Karpas-422 (cell line): ENCODE measurements at regions not wholly inside any gene's neighbourhood (a gene's known extent, or its start where the extent isn't known, plus 50 kb on each side); places are given as distances from the start of the nearest gene placed in this dataset.

Experiments used
- DNase-seq: peaks from one replicate; pipeline ENCODE4 v3.0.0-alpha.2; 2015
- H2AFZ ChIP-seq: fragments of 200-600 bp; sonication (generic); 2 replicates; pipeline ENCODE4 v1.6.1; 2014; ENCODE audit warnings: antibody characterized with exemption, low read length, mixed read lengths
- H3K27ac ChIP-seq: fragments of 200-600 bp; sonication (generic); 2 replicates; pipeline ENCODE4 v1.5.1; 2014; ENCODE audit warnings: mild to moderate bottlenecking, low read length, moderate library complexity
- H3K27me3 ChIP-seq: fragments of 200-600 bp; sonication (generic); 2 replicates; pipeline ENCODE4 v1.6.1; 2014; ENCODE audit warnings: low read length, mixed read lengths
- H3K36me3 ChIP-seq: fragments of 200-600 bp; sonication (generic); 2 replicates; pipeline ENCODE4 v1.6.1; 2014; ENCODE audit warnings: low read length, mixed read lengths; ENCODE audit not compliant: insufficient read depth
- H3K4me1 ChIP-seq: fragments of 200-600 bp; sonication (generic); 2 replicates; pipeline ENCODE4 v1.6.1; 2014; ENCODE audit warnings: mild to moderate bottlenecking, low read length, mixed read lengths
- H3K4me2 ChIP-seq: fragments of 200-600 bp; sonication (generic); 2 replicates; pipeline ENCODE4 v1.6.1; 2014; ENCODE audit warnings: low read length, low read depth, mild to moderate bottlenecking; ENCODE audit not compliant: poor library complexity, severe bottlenecking
- H3K4me3 ChIP-seq: fragments of 200-600 bp; sonication (generic); 2 replicates; pipeline ENCODE4 v1.5.1; 2014; ENCODE audit warnings: mild to moderate bottlenecking, antibody characterized with exemption, low read length, mixed read lengths
- H3K79me2 ChIP-seq: fragments of 200-600 bp; sonication (generic); 2 replicates; pipeline ENCODE4 v1.6.1; 2014; ENCODE audit warnings: mild to moderate bottlenecking, low read length, mixed read lengths
- H3K9ac ChIP-seq: fragments of 200-600 bp; sonication (generic); 2 replicates; pipeline ENCODE4 v1.6.0; 2014; ENCODE audit warnings: low read length
- H3K9me2 ChIP-seq: fragments of 200-600 bp; sonication (generic), shearing (Covaris generic); replicated peaks from 2 replicates; pipeline ENCODE4 v1.6.0; 2014; ENCODE audit warnings: mild to moderate bottlenecking, low read length, moderate library complexity; ENCODE audit not compliant: insufficient read depth
- H3K9me3 ChIP-seq: fragments of 300-700, 200-600 bp; sonication (generic); 2 replicates; pipeline ENCODE4 v1.6.1; 2014; ENCODE audit warnings: low read length, mixed read lengths
- H4K20me1 ChIP-seq: fragments of 200-600 bp; sonication (generic); 2 replicates; pipeline ENCODE4 v1.6.1; 2014; ENCODE audit warnings: mild to moderate bottlenecking, antibody characterized with exemption, low read length, low read depth; ENCODE audit not compliant: insufficient read depth

- no peak overlapping the region for H2AFZ ChIP-seq
Observed at GRCh38 chr3:6251612-6252400, 609.1 kb upstream of the GRM7 start.

GRCh38 chr3:6254490-6254889 lies 606.4 kb upstream of the GRM7 start:
- no peak overlapping the region for H2AFZ ChIP-seq
- peaks cover 4% of the 10 kb centered on the region for H3K9me3 ChIP-seq
- no peak overlapping the region for H3K4me2 ChIP-seq
- peaks cover 13% of the 10 kb centered on the region for H3K4me1 ChIP-seq
- no peaks in the 10 kb centered on the region for H3K9me2 ChIP-seq
- H4K20me1 ChIP-seq = no peaks in the 10 kb centered on the region
- no peaks in the 10 kb centered on the region for H3K27me3 ChIP-seq
- H3K79me2 ChIP-seq = no peaks in the 10 kb centered on the region
- H3K4me3 ChIP-seq = no peak overlapping the region
- no peaks in the 10 kb centered on the region for H3K36me3 ChIP-seq
- no peak for DNase-seq
- H3K9ac ChIP-seq = no peak overlapping the region
- no peak overlapping the region for H3K27ac ChIP-seq

More at GRCh38 chr3:6251612-6252400, 609.1 kb upstream of the GRM7 start:
- Histone ChIP-seq H3K36me3 (no peaks in the 10 kb centered on the region), H3K9me2 (no peaks in the 10 kb centered on the region), H3K4me3 (no peak overlapping the region), H3K27ac (no peak overlapping the region), H3K4me2 (no peak overlapping the region), H3K9me3 (peaks cover 4% of the 10 kb centered on the region), H4K20me1 (no peaks in the 10 kb centered on the region), H3K9ac (no peak overlapping the region), H3K79me2 (no peaks in the 10 kb centered on the region), H3K4me1 (peaks cover 20% of the 10 kb centered on the region), H3K27me3 (no peaks in the 10 kb centered on the region)
- no peak for DNase-seq

- no peak for DNase-seq
- H3K9me2 ChIP-seq = no peaks in the 10 kb centered on the region
- H3K4me2 ChIP-seq = no peak overlapping the region
- H3K4me3 ChIP-seq = no peak overlapping the region
- no peaks in the 10 kb centered on the region for H4K20me1 ChIP-seq
- H3K4me1 ChIP-seq = peaks cover 6% of the 10 kb centered on the region
- H3K9me3 ChIP-seq = peaks cover 4% of the 10 kb centered on the region
- H3K27ac ChIP-seq = no peak overlapping the region
- H2AFZ ChIP-seq = no peak overlapping the region
- no peaks in the 10 kb centered on the region for H3K36me3 ChIP-seq
- H3K79me2 ChIP-seq = no peaks in the 10 kb centered on the region
- H3K27me3 ChIP-seq = no peaks in the 10 kb centered on the region
- no peak overlapping the region for H3K9ac ChIP-seq
Observed at GRCh38 chr3:6255229-6255628, 605.7 kb upstream of the GRM7 start.

DNA sequence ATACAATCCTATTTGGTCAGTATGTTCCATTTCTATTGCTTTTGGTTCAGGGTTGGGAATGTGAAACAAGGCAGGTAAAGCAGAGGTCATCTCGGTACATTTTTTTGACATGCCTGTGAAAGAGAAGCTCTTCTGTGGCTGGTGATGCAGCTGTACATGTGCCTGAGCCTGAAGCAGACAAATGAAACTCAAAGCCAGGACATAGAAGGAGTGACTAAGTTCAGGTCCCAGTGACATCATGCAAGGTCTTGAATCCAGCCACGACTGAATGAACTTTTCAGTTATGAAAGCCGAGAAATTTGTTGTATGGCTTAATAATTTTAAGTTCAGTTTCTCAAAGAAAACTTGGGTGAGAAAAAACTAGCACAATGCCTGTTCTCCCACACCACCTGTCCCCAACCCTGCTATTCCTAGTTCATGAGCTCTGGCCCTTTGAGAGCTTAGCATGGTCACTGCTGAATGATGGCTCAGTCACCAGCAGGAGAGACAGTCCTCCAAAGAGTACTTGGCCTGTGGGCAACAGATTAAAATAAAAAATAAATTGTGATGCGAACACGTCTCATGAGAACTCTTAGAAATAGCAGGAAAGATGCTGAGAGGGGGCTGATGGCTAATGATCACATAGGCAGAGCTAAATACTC lies 600.2 kb upstream of the GRM7 start:
- no peak for DNase-seq
- Histone ChIP-seq H3K4me1 (no peaks in the 10 kb centered on the region), H3K79me2 (no peaks in the 10 kb centered on the region), H3K4me3 (no peak overlapping the region), H3K9me3 (no peaks in the 10 kb centered on the region), H4K20me1 (no peaks in the 10 kb centered on the region), H3K9ac (no peak overlapping the region), H3K27me3 (no peaks in the 10 kb centered on the region), H3K9me2 (no peaks in the 10 kb centered on the region), H2AFZ (no peak overlapping the region), H3K4me2 (no peak overlapping the region), H3K36me3 (no peaks in the 10 kb centered on the region), H3K27ac (no peak overlapping the region)

GRCh38 chr3:6262010-6262409 lies 598.9 kb upstream of the GRM7 start:
- Histone ChIP-seq H3K4me3 (no peak overlapping the region), H3K27ac (no peak overlapping the region)

GRCh38 chr3:6264036-6264435 lies 596.9 kb upstream of the GRM7 start:
- H3K9ac ChIP-seq = no peak overlapping the region
- H3K79me2 ChIP-seq = no peaks in the 10 kb centered on the region
- DNase-seq = no peak
- H3K27me3 ChIP-seq = no peaks in the 10 kb centered on the region
- H2AFZ ChIP-seq = no peak overlapping the region
- H3K27ac ChIP-seq = no peak overlapping the region
- no peak overlapping the region for H3K4me3 ChIP-seq
- H3K4me1 ChIP-seq = no peaks in the 10 kb centered on the region
- H4K20me1 ChIP-seq = no peaks in the 10 kb centered on the region
- H3K4me2 ChIP-seq = no peak overlapping the region
- no peaks in the 10 kb centered on the region for H3K9me3 ChIP-seq
- H3K36me3 ChIP-seq = no peaks in the 10 kb centered on the region
- no peaks in the 10 kb centered on the region for H3K9me2 ChIP-seq

More at GRCh38 chr3:6262010-6262409, 598.9 kb upstream of the GRM7 start:
- H3K36me3 ChIP-seq = no peaks in the 10 kb centered on the region
- no peak overlapping the region for H2AFZ ChIP-seq
- H3K27me3 ChIP-seq = no peaks in the 10 kb centered on the region
- no peak for DNase-seq
- H3K4me1 ChIP-seq = no peaks in the 10 kb centered on the region
- no peaks in the 10 kb centered on the region for H3K9me2 ChIP-seq
- no peak overlapping the region for H3K9ac ChIP-seq
- no peaks in the 10 kb centered on the region for H4K20me1 ChIP-seq
- H3K4me2 ChIP-seq = no peak overlapping the region
- no peaks in the 10 kb centered on the region for H3K79me2 ChIP-seq
- no peaks in the 10 kb centered on the region for H3K9me3 ChIP-seq

- Histone ChIP-seq H3K4me3 (no peak overlapping the region), H3K9me2 (no peaks in the 10 kb centered on the region), H3K27me3 (no peaks in the 10 kb centered on the region), H3K36me3 (no peaks in the 10 kb centered on the region), H3K4me1 (no peaks in the 10 kb centered on the region), H3K4me2 (no peak overlapping the region), H2AFZ (no peak overlapping the region), H4K20me1 (no peaks in the 10 kb centered on the region), H3K27ac (no peak overlapping the region), H3K9ac (no peak overlapping the region), H3K9me3 (no peaks in the 10 kb centered on the region), H3K79me2 (no peaks in the 10 kb centered on the region)
- no peak for DNase-seq
Observed at GRCh38 chr3:6264906-6265305, 596.0 kb upstream of the GRM7 start.

- H3K79me2 ChIP-seq = no peaks in the 10 kb centered on the region
- no peak overlapping the region for H3K27ac ChIP-seq
- no peak overlapping the region for H3K4me2 ChIP-seq
- no peaks in the 10 kb centered on the region for H3K36me3 ChIP-seq
- no peaks in the 10 kb centered on the region for H3K9me3 ChIP-seq
- H2AFZ ChIP-seq = no peak overlapping the region
- H4K20me1 ChIP-seq = no peaks in the 10 kb centered on the region
- no peaks in the 10 kb centered on the region for H3K27me3 ChIP-seq
- DNase-seq = no peak
- no peaks in the 10 kb centered on the region for H3K4me1 ChIP-seq
- H3K9ac ChIP-seq = no peak overlapping the region
- H3K4me3 ChIP-seq = no peak overlapping the region
- H3K9me2 ChIP-seq = no peaks in the 10 kb centered on the region
Observed at GRCh38 chr3:6266135-6266534, 594.8 kb upstream of the GRM7 start.
